NCI-H748 (cell line): ENCODE measurements at regions not wholly inside any gene's neighbourhood (a gene's known extent, or its start where the extent isn't known, plus 50 kb on each side); places are given as distances from the start of the nearest gene placed in this dataset.

Experiments
- DNase-seq: peaks from one replicate; lab custom pipeline; 2025; ENCODE audit not compliant: unreplicated experiment; lab: John Stamatoyannopoulos, UW

GRCh38 chr7:42761486-42761885 is 150.4 kb downstream of the C7orf25 start:
- DNase-seq = no peak

GRCh38 chr7:42758124-42758523 is 153.7 kb downstream of the C7orf25 start:
- DNase-seq = no peak

GRCh38 chr7:42756841-42757240 is 155.0 kb downstream of the C7orf25 start:
- DNase-seq = no peak

GRCh38 chr7:42753811-42754363 is 158.0 kb downstream of the C7orf25 start:
- DNase-seq = no peak

GRCh38 chr7:42753367-42753766 is 158.5 kb downstream of the C7orf25 start:
- no peak for DNase-seq

- no peak for DNase-seq
These were observed 161.7 kb downstream of the C7orf25 start for GRCh38 chr7:42750172-42750571.

- DNase-seq = peak; percentile 1
These were observed 164.8 kb downstream of the C7orf25 start for GRCh38 chr7:42747044-42747443.

- no peak for DNase-seq
These were observed 165.7 kb downstream of the C7orf25 start for GRCh38 chr7:42746214-42746613.

- DNase-seq = peak; percentile 8
These were observed 166.4 kb downstream of the C7orf25 start for GRCh38 chr7:42745357-42746059.

- no peak for DNase-seq
These were observed 167.1 kb downstream of the C7orf25 start for GRCh38 chr7:42744746-42745145.

GRCh38 chr7:42743077-42743858 is 168.6 kb downstream of the C7orf25 start:
- no peak for DNase-seq

- DNase-seq = no peak
These were observed 169.6 kb downstream of the C7orf25 start for GRCh38 chr7:42742318-42742717.

- DNase-seq = no peak
These were observed 171.5 kb downstream of the C7orf25 start for GRCh38 chr7:42740408-42740807.

- no peak for DNase-seq
These were observed 172.2 kb downstream of the C7orf25 start for GRCh38 chr7:42739638-42740037.

- no peak for DNase-seq
These were observed 174.9 kb downstream of the C7orf25 start for GRCh38 chr7:42736931-42737330.

GRCh38 chr7:42735081-42735480 is 176.8 kb downstream of the C7orf25 start:
- no peak for DNase-seq

GRCh38 chr7:42734568-42734967 is 177.3 kb downstream of the C7orf25 start:
- no peak for DNase-seq

- no peak for DNase-seq
These were observed 178.8 kb downstream of the C7orf25 start for GRCh38 chr7:42733040-42733439.

GRCh38 chr7:42730586-42730985 is 181.3 kb downstream of the C7orf25 start:
- no peak for DNase-seq

GRCh38 chr7:42729053-42729765 is 182.7 kb downstream of the C7orf25 start:
- DNase-seq = no peak

- no peak for DNase-seq
These were observed 184.4 kb downstream of the C7orf25 start for GRCh38 chr7:42727451-42727850.
